ENCODE measurements at regions not wholly inside any gene's neighbourhood (a gene's known extent, or its start where the extent isn't known, plus 50 kb on each side); places are given as distances from the start of the nearest gene placed in this dataset.

DNA sequence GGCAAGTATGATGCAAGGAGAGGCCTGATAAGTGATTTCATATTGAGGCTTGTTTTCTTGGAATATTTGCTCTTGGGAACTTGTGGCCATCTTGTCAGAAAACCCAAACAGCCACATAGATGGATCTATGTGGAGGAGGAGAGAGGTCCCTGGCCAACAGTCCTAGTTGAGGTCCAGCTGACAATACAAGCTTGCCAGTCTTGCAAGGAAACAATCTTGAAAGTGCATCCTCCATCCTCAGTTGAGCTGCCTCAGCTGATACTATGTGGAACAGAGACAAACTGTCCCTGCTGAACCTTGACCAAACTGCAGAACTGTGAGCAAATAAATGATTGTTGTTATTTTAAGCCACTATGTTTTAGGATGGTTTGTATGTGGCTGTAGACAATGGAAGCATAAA is 146.4 kb downstream of the TMX1 start:
- TF ChIP-seq POLR2AphosphoS5 (IDR thresholded peaks at IDR 0.05), result no peak
- TF ChIP-seq CTCF (IDR thresholded peaks at IDR 0.05), result no peak
- TF ChIP-seq POLR2A (IDR thresholded peaks at IDR 0.05; ENCODE audit: low read depth), result no peak
- H3K4me1 ChIP-seq, result no peaks in the 10 kb centered on the region
- peaks cover 0 to 4% (median 0%) of the 10 kb centered on the region in 4 donors for H3K27me3 ChIP-seq
- H3K9me3 ChIP-seq, result no peaks in the 10 kb centered on the region
- H3K4me3 ChIP-seq, result no peak overlapping the region
- H3K27ac ChIP-seq (replicated peaks in 1 of 4), result peak overlapping the region in 1 of 4 donors; percentile 26
- DNase-seq (ENCODE audit: extremely low spot score), result no peak
- no peaks in the 10 kb centered on the region for H3K36me3 ChIP-seq
- intact Hi-C loops (cut with DNase I), result no loop called here

DNA sequence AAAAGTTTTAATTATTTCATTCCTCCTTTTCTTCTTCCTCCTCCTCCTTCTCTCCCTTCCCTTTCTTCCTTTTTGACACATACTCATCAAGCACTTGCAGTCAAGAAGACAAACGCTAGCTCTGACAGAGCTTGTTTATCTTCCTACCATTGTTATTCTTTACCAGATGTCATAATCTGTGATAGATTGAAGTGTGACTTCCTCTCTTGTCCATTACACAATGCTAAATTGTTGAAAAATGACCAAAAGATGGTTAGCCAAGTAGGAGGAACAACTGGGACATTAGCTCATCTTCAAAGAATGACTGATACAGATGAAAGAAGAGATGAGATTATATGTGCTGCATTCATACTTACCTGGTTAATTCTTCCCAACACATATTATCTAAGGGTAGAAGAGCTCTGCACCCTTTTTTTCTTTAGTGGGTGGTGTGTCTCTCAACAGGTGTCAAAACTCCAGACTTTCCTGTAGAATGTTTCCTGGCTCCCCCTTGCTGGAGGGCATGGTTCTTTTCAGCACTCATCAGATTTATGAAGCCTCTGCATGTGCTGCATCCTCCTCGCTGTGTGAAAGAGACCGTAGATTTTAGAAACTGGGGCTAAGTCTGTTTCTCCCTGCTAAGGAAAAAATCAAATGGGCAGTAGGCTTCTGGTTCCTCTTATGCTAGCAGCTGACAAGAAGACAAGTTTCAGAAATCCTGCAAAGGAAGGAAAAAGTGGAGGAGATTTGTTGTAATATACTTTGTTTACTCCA is 147.1 kb downstream of the TMX1 start:
- Histone ChIP-seq H3K27me3 (peaks cover 0 to 4% (median 0%) of the 10 kb centered on the region in 4 donors), H3K27ac (replicated peaks in 1 of 4) (peak overlapping the region in 1 of 4 donors; percentile 26), H3K4me3 (no peak overlapping the region), H3K4me1 (peaks cover 0 to 5% (median 5%) of the 10 kb centered on the region in 4 donors), H3K9me3 (no peaks in the 10 kb centered on the region), H3K36me3 (no peaks in the 10 kb centered on the region)
- DNase-seq (ENCODE audit: extremely low spot score), result no peak
- WGBS, result 61% methylated on average over 3 of the region's 3 CpGs
- intact Hi-C loops (cut with DNase I), result no loop called here
- peak in 1 of 2 donors; percentile 9 for TF ChIP-seq POLR2AphosphoS5 (IDR thresholded peaks at IDR 0.05)
- no peak for TF ChIP-seq POLR2A (IDR thresholded peaks at IDR 0.05; ENCODE audit: low read depth)

DNA sequence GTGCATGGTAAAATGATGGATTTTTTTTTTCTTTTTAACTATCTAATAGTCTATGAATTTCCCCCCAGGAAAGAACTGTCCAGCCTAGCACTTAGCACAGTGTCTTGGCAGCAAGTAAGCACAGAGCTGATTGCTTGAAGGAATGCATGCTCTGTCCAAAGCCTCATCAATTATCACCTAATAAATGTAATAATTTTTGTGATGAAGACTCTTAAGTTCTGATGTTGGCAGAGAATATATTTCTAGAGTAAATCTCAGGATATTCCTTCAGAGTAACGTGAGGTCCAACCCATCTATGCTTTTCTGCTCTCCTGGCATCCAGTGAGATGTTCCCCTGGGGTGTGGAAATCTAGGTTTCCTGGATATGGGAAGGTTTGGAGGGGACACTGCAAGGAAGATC is 152.4 kb downstream of the TMX1 start:
- Histone ChIP-seq H3K27ac (replicated peaks in 1 of 4) (peak overlapping the region in 1 of 4 donors; percentile 39), H3K4me1 (peaks cover 32 to 56% (median 50%) of the 10 kb centered on the region in 4 donors)
- intact Hi-C loops (cut with DNase I), result no loop called here

GRCh38 chr14:51394384-51394783 is 154.3 kb downstream of the TMX1 start:
- no peak for TF ChIP-seq POLR2AphosphoS5 (IDR thresholded peaks at IDR 0.05)
- TF ChIP-seq POLR2A (IDR thresholded peaks at IDR 0.05; ENCODE audit: low read depth), result no peak
- TF ChIP-seq CTCF (IDR thresholded peaks at IDR 0.05), result no peak
- no peak for TF ChIP-seq EP300 (IDR thresholded peaks at IDR 0.05)
- intact Hi-C loops (cut with DNase I), result no loop called here
- H3K4me1 ChIP-seq, result peaks cover 32 to 56% (median 50%) of the 10 kb centered on the region in 4 donors
- no peaks in the 10 kb centered on the region for H3K27me3 ChIP-seq
- WGBS, result 36% methylated on average over 4 of the region's 4 CpGs
- no peaks in the 10 kb centered on the region for H3K9me3 ChIP-seq
- no peak overlapping the region for H3K4me3 ChIP-seq
- peak overlapping the region; percentile 70 to 80 (median 78) for H3K27ac ChIP-seq (replicated peaks in 1 of 4)
- H3K36me3 ChIP-seq, result no peaks in the 10 kb centered on the region
- DNase-seq (ENCODE audit: extremely low spot score), result no peak

More for the DNA sequence above, 152.4 kb downstream of the TMX1 start:
- no peak for DNase-seq (ENCODE audit: extremely low spot score)
- H3K9me3 ChIP-seq, result no peaks in the 10 kb centered on the region
- peaks cover 0 to 2% (median 0%) of the 10 kb centered on the region in 4 donors for H3K27me3 ChIP-seq
- no peaks in the 10 kb centered on the region for H3K36me3 ChIP-seq
- H3K4me3 ChIP-seq, result no peak overlapping the region
- WGBS, result 42% methylated on average over 1 of the region's 1 CpG
- TF ChIP-seq EP300 (IDR thresholded peaks at IDR 0.05) (no peak), POLR2A (IDR thresholded peaks at IDR 0.05; ENCODE audit: low read depth) (no peak), POLR2AphosphoS5 (IDR thresholded peaks at IDR 0.05) (no peak), CTCF (IDR thresholded peaks at IDR 0.05) (no peak)

- 50% methylated on average over 1 of the region's 1 CpG for WGBS
- Histone ChIP-seq H3K27me3 (no peaks in the 10 kb centered on the region), H3K4me3 (no peak overlapping the region), H3K27ac (replicated peaks in 1 of 4) (peak overlapping the region; percentile 70 to 80 (median 78)), H3K36me3 (no peaks in the 10 kb centered on the region), H3K9me3 (no peaks in the 10 kb centered on the region), H3K4me1 (peaks cover 32 to 56% (median 50%) of the 10 kb centered on the region in 4 donors)
- intact Hi-C loops (cut with DNase I), result no loop called here
- DNase-seq (ENCODE audit: extremely low spot score), result no peak
- TF ChIP-seq CTCF (IDR thresholded peaks at IDR 0.05) (no peak), EP300 (IDR thresholded peaks at IDR 0.05) (no peak), POLR2A (IDR thresholded peaks at IDR 0.05; ENCODE audit: low read depth) (no peak), POLR2AphosphoS5 (IDR thresholded peaks at IDR 0.05) (no peak)
Measured at GRCh38 chr14:51394804-51395203, 154.8 kb downstream of the TMX1 start.

Measured in esophagus muscularis mucosa (tissue), 4 donors.